Posterior vena cava (tissue), 2 donors: ENCODE measurements at regions not wholly inside any gene's neighbourhood (a gene's known extent, or its start where the extent isn't known, plus 50 kb on each side); places are given as distances from the start of the nearest gene placed in this dataset.

ENCODE experiments used
- DNase-seq: peaks from one replicate; pipeline ENCODE4 v3.0.0-alpha.2; 2020; ENCODE audit warnings: low spot score
- intact Hi-C, 2 donors: fragments of 100-400 bp; cut with DNase I; formaldehyde crosslinking; loops; one replicate each; pipeline versions ENCODE4 v1.14.1 to v1.14.2; 2022 to 2023
- donor health status: DM: yes; HTN: yes; CAD: no.
- donor health status: DM: yes; HTN: yes; CAD: no.

GRCh38 chr3:64464955-64465354 lies 222.8 kb downstream of the ADAMTS9 start:
- no peak for DNase-seq
- intact Hi-C loops, result no loop called here

- no peak for DNase-seq
- intact Hi-C loops, result no loop called here
These were observed 223.8 kb downstream of the ADAMTS9 start for GRCh38 chr3:64463981-64464380.

GRCh38 chr3:64462203-64462602 lies 225.6 kb downstream of the ADAMTS9 start:
- intact Hi-C loops, result no loop called here

GRCh38 chr3:64460877-64461276 lies 226.9 kb downstream of the ADAMTS9 start:
- DNase-seq, result no peak
- intact Hi-C loops, result no loop called here

More at GRCh38 chr3:64462203-64462602, 225.6 kb downstream of the ADAMTS9 start:
- no peak for DNase-seq

GRCh38 chr3:64460141-64460730 lies 227.6 kb downstream of the ADAMTS9 start:
- intact Hi-C loops, result no loop called here
- DNase-seq, result no peak

GRCh38 chr3:64459711-64460110 lies 228.1 kb downstream of the ADAMTS9 start:
- no peak for DNase-seq
- intact Hi-C loops, result no loop called here

- intact Hi-C loops, result no loop called here
These were observed 230.0 kb downstream of the ADAMTS9 start for GRCh38 chr3:64457811-64458210.

GRCh38 chr3:64456674-64457073 lies 231.1 kb downstream of the ADAMTS9 start:
- DNase-seq, result no peak
- intact Hi-C loops, result no loop called here

More at GRCh38 chr3:64457811-64458210, 230.0 kb downstream of the ADAMTS9 start:
- no peak for DNase-seq

- DNase-seq, result no peak
These were observed 230.1 kb upstream of the PRICKLE2 start for GRCh38 chr3:64455351-64455750.

GRCh38 chr3:64454768-64455167 lies 229.5 kb upstream of the PRICKLE2 start:
- DNase-seq, result no peak
- intact Hi-C loops, result no loop called here

More at GRCh38 chr3:64455351-64455750, 230.1 kb upstream of the PRICKLE2 start:
- intact Hi-C loops, result no loop called here

GRCh38 chr3:64454179-64454578 lies 228.9 kb upstream of the PRICKLE2 start:
- intact Hi-C loops, result no loop called here
- no peak for DNase-seq

GRCh38 chr3:64451283-64452012 lies 226.2 kb upstream of the PRICKLE2 start:
- intact Hi-C loops, result no loop called here
- DNase-seq, result no peak

- no peak for DNase-seq
- intact Hi-C loops, result no loop called here
These were observed 225.2 kb upstream of the PRICKLE2 start for GRCh38 chr3:64450396-64450956.

GRCh38 chr3:64449026-64449425 lies 223.8 kb upstream of the PRICKLE2 start:
- intact Hi-C loops, result no loop called here
- DNase-seq, result no peak

GRCh38 chr3:64445944-64446300 lies 220.7 kb upstream of the PRICKLE2 start:
- intact Hi-C loops, result no loop called here
- DNase-seq, result no peak

- intact Hi-C loops, result no loop called here
- no peak for DNase-seq
These were observed 220.1 kb upstream of the PRICKLE2 start for GRCh38 chr3:64445109-64445943.

GRCh38 chr3:64444490-64445108 lies 219.3 kb upstream of the PRICKLE2 start:
- DNase-seq, result no peak
- intact Hi-C loops, result no loop called here

GRCh38 chr3:64443546-64444381 lies 218.5 kb upstream of the PRICKLE2 start:
- DNase-seq, result no peak
- intact Hi-C loops, result no loop called here

GRCh38 chr3:64441861-64442260 lies 216.6 kb upstream of the PRICKLE2 start:
- intact Hi-C loops, result no loop called here
- no peak for DNase-seq
